Left kidney (tissue), 1 donor: ENCODE measurements at regions not wholly inside any gene's neighbourhood (a gene's known extent, or its start where the extent isn't known, plus 50 kb on each side); places are given as distances from the start of the nearest gene placed in this dataset.
A peak's percentile ranks its signal among the peaks of the same experiment; 100 is the strongest.

Experiments
- DNase-seq: peaks from one replicate; pipeline ENCODE4 v3.0.0-alpha.2; 2013

GRCh38 chr15:46441294-46442062 is 806.6 kb downstream of the SQOR start:
- DNase-seq = no peak

- no peak for DNase-seq
Observed at GRCh38 chr15:46442184-46442583, 807.4 kb downstream of the SQOR start.

GRCh38 chr15:46442901-46443590 is 808.2 kb downstream of the SQOR start:
- DNase-seq = no peak

- no peak for DNase-seq
Observed at GRCh38 chr15:46450112-46450809, 815.4 kb downstream of the SQOR start.

GRCh38 chr15:46450810-46451182 is 816.0 kb downstream of the SQOR start:
- no peak for DNase-seq

- DNase-seq = no peak
Observed at GRCh38 chr15:46452297-46452820, 817.5 kb downstream of the SQOR start.

GRCh38 chr15:46456456-46456855 is 821.6 kb downstream of the SQOR start:
- no peak for DNase-seq

- DNase-seq = no peak
Observed at GRCh38 chr15:46460431-46461094, 825.7 kb downstream of the SQOR start.

- DNase-seq = no peak
Observed at GRCh38 chr15:46461416-46461815, 826.6 kb downstream of the SQOR start.

GRCh38 chr15:46467041-46467440 is 832.2 kb downstream of the SQOR start:
- DNase-seq = no peak

- DNase-seq = no peak
Observed at GRCh38 chr15:46471096-46471495, 836.3 kb downstream of the SQOR start.

- DNase-seq = no peak
Observed at GRCh38 chr15:46489276-46489675, 854.4 kb downstream of the SQOR start.

- DNase-seq = no peak
Observed at GRCh38 chr15:46496491-46497115, 861.8 kb downstream of the SQOR start.

- DNase-seq = no peak
Observed at GRCh38 chr15:46502667-46503066, 867.8 kb downstream of the SQOR start.

GRCh38 chr15:46518381-46518780 is 883.6 kb downstream of the SQOR start:
- DNase-seq = no peak

GRCh38 chr15:46523701-46524100 is 888.9 kb downstream of the SQOR start:
- DNase-seq = no peak

- no peak for DNase-seq
Observed at GRCh38 chr15:46525984-46526725, 891.3 kb downstream of the SQOR start.

- no peak for DNase-seq
Observed at GRCh38 chr15:46526726-46527110, 891.9 kb downstream of the SQOR start.

GRCh38 chr15:46543626-46544025 is 908.8 kb downstream of the SQOR start:
- peak; percentile 32 for DNase-seq

- DNase-seq = no peak
Observed at GRCh38 chr15:46548989-46549388, 914.2 kb downstream of the SQOR start.

- DNase-seq = no peak
Observed at GRCh38 chr15:46552316-46552715, 917.5 kb downstream of the SQOR start.
